Stimulated activated CD4-positive, alpha-beta T cell treated with anti-CD3 and anti-CD28 coated beads, Interleukin-1b, Interleukin-23, amount 100 ng/mL, for 48 hours (primary cell): ENCODE measurements at regions not wholly inside any gene's neighbourhood (a gene's known extent, or its start where the extent isn't known, plus 50 kb on each side); places are given as distances from the start of the nearest gene placed in this dataset.

ENCODE experiments used
- DNase-seq: peaks from one replicate; pipeline ENCODE4 v3.0.0-alpha.2; 2020

DNA sequence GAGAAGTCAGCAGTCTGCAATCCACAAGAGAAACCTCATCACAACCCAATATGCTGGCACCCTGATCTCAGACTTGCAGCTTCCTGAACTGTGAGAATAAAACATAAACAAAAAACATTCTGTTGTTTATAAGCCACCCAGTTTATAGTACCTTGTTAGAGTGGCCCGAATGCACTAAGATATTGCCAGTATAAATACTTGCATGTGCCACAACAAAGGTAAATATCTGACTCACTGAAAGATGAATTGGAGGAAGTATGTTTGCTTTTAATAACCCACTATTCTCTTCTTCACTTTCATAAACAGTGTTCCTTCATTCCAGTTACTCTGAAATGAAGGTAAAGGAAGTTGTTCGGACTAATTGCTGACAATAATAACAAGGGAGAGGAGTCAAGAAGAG lies 1163.4 kb upstream of the CDH6 start:
- no peak for DNase-seq

DNA sequence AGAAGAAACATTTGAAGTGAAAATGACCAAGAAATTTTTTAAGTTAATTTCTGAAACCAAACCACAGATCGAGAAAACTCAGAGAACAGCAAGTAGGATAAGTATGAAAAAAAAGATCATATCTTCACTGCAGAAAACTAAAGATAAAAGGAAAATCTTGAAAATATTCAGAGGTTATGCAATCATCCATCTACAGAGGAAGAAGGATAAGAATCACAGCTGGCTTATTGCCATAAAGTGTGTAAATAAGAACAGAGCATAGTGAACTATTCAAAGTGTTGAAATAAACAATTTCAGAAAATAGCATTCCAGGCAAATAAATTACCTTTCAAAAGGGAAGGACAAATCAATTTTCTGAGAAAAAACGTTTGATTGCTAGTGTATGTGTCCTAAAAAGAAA lies 1191.7 kb upstream of the CDH6 start:
- DNase-seq, result no peak

DNA sequence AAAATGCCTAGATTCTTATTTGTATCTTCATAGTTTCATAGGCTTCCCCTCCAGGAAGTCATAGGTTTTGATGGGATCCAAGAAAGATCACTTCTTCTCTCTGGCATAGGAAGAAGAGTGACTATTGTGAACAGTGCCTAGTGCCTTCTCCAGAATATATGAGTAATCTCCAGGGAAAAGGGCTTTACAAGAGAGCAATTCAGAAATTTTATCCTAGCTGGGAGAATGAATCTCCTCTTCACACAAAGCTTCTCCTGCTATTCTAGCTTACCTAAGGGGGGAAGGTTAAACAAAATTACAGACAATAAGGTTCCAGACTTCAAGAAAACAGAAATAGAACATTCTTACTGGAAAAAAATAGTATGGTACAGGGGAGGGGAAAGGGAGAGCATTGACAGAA lies 1193.3 kb upstream of the CDH6 start:
- DNase-seq, result no peak

DNA sequence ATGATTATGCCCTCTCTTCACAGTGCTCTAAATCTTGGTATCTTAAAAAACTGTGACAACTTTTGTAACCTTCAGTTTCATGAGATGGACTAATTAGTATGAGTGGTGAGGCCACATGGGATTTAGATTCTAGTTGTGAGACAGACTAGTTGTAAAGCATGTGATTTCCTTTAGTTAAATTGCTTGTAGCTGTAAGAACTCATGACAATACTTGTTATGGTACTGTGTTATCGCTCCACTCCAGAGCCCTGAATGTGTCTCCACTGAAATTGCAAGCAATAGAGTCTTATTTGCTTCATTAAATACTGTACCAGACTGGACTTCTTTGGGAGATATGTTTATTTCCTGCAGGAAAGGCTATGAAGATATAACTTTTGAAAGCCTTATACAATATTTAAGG lies 1198.3 kb upstream of the CDH6 start:
- DNase-seq, result no peak

DNA sequence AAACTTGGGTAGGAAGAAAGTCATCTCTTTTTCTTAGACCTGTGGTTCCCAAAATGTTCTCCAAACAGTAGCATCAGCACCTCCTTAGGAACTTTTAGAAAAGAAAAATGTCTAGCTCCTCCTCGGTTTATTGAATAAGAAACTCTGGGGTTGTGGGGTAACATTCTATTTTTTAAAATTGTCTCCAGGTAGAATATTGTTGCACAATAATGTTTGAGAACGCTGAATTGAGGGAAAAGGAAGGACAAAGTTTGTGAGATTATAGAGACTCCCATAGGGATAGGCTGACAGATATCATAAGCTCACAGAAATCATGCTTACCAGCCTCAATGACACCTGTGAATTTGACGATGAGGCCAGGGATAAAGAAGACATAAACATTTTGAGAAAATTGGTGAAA lies 1199.0 kb upstream of the CDH6 start:
- DNase-seq, result no peak

DNA sequence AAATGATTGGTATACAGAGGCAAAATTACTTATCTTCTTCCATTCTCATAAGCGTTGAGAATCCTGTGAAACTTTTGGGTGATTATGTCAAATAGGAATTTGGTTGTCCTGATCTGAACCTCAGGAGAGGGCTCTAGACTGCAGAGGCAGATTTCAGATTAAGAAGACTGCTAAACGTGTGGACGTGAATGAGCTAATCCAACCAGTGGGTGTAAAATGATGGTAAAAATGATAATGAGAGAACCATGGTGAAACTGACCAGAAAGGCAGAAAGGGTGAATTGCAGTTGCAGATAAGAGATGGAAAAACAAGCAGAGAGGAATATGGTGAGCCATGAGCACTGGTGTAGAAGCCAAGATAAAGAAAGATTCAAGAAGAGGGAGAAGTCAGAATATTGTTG lies 1200.2 kb upstream of the CDH6 start:
- no peak for DNase-seq

DNA sequence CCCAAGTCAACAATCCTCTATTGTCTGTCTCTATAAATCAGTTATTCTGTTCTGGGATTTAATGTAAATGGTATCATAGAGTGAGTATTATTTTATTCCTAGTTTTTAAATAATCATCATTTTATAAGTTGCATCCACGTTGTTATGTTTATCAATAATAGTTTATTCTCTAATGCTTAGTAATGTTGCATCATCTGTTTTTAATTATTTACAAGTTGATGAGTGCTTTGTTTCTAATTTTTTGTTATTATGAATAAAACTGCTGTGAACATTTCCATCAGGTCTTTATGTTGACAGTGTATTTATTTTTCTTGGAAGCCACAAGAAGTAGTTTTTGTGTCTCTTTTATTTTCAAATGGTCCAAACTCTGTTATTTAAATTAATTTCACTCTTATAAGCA lies 1201.2 kb upstream of the CDH6 start:
- no peak for DNase-seq

DNA sequence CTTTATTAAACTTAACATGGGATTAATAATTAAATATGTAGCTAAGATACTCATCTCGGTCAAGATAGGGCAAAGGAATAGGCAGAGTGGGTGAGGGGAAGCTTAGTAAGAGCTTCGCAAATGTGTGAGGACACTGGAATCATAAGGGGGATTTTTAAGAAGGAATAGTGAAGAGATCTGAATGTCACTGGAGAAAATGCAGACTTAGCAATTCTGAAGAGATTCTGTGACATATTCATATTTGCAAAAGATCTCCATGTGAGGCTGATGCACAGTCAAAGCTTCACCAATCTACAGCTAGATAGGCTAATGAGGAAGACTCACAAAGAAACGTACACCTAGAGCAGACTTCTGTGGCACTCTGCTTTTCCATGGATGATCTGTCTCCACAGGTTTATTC lies 1202.8 kb upstream of the CDH6 start:
- DNase-seq, result no peak

DNA sequence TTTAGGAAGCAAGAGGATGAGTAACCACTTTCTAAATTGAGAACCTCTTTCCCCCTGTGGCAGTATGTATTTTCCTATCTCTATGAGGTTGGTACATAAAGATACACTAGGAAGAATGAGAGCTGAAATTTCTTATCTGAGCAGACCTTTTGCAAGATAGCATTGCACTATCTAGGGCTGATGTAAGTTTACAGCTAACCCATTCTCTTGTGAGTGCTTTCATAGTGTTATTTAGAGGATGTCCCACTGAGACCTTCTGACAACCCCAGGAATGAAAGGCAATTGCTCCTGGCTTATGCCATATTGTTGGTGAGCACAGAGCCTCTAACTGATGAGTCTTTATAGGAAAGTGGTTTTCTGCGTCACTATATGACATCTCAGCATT lies 1209.3 kb upstream of the CDH6 start:
- no peak for DNase-seq

DNA sequence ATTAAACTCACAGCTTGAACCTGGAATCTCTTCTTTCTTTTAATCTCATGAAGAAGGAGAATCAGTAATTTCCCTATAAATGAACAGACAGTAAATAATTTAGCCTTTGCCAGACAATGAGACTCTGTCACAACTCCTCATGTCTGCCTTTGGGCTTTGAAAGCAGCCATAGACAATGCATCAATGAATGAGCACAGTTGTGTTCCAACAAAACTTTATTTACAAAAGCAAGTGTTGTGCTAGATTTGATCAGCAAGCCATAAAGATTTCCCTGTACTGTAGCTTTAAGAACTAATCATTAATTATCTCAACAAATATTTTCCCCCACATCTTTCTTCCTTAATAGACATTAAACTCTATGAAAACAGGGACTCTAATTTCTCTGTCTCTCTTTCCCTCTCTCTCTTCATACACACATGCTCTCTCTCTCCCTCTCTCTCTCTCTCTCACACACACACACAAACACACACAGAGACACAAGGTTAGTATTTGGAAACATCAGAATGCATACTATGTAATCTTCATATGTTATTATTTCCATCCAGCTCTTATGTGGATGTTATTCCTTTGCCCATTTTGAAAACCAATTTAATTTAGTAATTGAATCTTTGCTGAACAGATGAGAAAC lies 1209.8 kb upstream of the CDH6 start:
- no peak for DNase-seq

DNA sequence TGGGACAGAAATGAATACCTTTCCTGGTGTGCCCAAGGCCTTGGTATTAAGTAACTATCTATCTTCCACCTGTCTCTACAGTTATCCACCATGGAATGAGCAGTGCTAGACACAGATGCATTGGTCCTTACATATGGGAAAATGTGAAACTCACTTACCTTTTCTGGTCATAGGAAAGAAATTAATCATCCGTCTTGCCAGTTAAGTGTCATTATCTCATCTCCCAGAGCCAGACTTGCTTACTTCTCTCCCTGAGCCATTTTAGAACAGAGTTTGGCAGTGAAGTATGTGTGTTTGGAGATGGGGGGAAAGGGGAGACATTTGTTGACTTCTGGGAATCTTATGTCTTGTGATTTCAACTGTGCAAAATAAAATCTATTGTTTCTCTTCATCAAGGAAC lies 1211.0 kb upstream of the CDH6 start:
- no peak for DNase-seq

DNA sequence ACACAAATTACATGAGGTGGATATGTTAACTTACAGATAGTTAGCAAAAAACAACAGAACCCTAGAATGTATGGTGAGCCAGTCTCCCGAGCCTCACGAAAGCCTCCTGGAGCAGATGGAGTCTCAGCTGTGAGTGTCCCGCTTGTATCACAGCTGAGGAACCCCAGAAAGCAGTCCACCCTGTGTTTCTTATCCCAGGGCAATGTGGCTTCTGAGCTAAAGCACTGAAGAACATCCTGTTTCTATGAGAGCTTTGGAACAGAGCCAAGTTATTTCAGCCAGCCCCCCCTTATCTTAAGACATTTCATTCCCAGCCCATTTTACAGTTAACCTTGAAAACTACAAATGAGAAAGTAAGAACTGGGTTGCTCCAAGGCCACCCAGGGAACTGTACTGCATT lies 1220.9 kb upstream of the CDH6 start:
- DNase-seq, result no peak

DNA sequence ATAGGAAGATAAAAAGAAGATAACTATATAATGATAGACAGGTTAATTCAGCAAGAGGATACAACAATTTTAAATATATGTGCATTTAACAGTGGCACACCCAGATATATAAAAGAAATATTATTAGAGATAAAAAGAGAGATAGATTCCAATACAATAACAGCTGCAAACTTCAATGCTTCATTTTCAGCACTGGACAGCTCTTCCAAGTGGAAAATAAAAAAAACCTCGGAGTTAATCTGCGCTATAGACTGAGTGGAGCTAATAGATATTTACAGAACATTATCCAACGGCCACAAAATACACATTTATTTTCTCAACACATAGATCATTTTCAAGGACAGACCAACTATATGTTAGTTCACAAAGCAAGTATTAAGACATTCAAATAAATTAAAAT lies 1229.5 kb upstream of the CDH6 start:
- no peak for DNase-seq

DNA sequence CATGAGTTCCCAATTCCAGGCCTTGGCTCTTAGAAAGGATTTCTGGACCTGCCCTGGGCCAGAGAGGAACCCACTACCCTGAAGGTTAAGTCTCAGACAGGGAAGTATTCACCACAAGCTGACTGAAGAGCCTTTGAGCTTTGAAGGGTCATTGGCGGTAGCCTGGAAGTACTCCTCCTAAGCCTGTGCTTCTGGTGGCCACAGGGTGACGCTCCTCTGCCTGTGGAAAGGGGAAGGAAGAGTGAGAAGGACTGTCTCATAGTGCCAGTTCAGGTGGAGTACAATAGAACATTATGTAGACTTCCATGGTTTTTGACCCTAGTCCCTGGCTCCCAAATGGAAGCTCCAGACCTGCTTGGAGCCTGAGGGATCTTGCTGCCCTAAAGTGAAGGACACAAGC lies 1233.2 kb upstream of the CDH6 start:
- DNase-seq, result no peak

DNA sequence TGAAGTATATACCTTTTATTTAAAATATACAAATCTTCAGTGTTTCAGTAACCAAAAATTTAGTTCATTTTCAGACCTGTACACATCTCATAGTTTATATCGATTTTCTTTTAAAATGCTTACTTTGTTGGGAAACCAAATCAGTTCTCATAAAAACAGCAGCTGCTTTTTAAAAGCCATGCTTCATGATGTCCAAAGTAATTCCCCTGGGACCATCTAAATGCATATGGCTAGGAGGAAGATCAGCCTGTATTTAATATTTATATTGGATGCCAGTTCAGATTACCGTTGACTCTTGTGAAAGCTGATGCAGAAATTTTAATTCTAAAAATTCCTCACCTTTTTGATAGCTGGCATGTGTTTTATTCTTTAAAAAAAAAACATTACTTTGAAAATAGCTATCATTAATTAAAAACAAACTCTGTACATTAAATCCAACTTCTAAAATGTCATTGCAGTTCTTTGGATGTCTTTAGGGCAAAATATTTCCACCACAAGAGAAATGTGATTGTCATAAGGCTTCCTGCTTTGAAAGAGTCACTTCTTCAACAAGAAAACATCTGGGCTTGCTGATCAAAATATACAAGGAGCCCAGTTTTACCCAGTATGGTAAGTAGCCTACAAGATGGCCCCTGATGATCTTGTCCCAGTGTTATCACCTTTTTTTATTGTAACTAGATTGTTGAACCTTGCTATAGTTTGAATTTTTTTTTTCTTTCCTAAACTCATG lies 1242.9 kb upstream of the CDH6 start:
- no peak for DNase-seq

DNA sequence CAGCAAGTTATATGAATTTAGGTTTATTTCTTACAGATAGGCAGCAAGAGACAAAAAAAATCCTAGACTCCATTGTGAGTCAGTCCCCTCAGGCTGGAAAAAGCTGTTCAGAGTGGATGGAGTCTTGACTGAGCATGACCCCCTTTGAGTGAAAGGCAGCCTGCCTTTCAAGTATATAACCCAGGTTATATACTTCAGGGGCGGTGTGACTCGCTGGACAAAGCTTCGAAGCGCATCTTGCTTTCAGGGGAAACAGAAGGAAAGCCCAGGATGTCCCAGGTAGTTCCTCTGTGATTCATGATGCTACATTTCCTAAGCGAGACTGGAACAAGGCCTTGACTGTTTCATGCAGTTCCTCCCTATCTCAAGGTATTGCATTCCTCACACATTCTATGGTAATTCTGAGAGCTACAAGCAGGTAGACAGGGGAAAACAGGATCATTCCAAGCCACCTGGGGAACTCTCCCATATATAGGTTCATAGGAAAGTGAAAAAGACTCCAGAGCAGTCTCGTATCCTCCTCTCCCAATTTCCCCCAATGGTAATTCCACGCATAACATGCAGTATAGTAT lies 1244.1 kb upstream of the CDH6 start:
- DNase-seq, result no peak

DNA sequence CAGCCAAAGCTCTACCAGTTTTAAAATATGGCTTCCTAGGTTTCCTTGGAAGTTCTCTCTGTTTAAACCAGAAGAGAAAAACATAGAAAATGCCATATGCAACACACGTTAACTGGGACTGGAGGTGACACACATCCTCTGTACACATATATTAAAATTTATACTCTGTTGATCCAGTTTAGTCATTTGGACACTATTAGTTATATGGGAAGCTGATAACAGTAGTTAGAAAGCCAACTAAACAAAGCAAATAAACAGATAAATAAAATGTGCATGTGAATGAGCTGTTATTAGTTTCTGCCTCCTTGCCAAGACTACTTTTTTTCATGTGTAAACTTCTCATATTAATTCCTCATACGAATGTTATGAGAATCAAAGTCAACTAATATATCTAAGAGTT lies 1249.2 kb upstream of the CDH6 start:
- no peak for DNase-seq

DNA sequence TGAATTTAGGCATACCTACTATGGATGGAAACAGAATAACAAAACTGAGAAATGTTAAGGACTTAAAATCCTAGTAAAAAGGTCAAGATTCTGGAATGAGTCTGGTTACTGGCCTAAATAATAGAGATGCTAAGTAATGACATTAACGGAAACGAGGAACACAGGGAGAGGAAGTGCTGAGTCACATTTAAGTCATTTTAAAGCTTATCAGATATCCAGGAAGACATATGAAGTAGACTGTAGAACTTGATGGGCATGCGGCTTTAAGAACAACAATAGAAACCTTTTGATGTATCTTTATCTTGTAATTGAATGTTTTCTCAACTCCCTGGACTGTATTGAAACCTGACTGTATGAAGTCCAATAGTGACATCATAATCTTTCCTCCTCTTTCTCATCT lies 1251.4 kb upstream of the CDH6 start:
- no peak for DNase-seq

DNA sequence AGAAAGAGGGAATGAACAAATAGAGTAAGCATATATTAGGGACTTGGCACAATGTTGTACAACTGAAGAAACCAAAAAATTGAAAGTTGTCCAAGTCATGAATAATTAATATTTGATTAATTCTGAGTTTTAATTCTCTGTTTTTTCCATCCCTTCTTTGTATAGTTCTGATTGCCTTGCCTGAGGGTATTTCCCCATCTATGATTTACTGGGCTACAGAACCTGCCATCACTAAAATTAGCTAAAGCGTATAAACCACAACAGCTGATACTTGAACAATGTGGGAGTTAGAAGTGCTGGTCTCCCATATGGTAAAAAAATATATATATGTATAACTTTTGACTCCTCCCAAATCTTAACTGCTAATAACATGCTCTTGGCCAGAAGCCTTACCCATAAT lies 1253.5 kb upstream of the CDH6 start:
- DNase-seq, result no peak

DNA sequence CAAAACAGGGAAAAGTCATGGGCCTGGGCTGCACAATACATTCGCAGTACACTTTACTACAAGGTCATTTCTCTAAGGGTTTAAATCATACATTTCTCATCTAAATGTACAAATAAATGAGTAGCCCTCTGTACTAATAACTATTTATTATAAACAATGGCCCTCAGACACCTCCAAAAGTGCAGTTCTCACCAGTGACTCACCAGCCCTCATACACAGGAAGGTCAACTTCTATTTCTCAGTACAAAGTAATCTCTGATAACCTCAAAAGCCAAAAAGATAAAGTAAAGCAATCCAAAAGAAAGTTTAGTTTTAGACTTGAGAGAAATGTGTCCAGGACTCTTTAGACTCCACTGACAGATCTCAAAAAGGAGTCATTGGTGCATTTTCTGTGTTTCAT lies 1258.1 kb upstream of the CDH6 start:
- no peak for DNase-seq

DNA sequence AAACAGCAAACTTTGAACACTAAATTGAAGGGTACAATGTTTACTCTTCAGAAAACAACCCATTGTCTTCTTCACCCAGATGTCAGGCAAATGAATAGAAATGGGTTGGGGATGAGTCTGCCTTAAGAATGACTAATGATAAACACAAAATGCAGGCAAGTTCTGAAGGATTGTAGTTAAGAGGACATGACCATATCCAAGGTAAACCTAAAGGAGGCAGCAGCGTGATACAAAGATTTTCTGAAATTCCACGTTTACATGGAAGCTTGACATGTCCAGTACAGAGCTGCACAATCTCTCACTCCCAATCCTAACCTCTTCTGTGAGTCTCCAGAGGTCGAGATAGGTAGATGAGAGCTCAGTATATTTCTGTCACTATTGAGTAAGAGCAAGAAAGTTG lies 1263.2 kb upstream of the CDH6 start:
- no peak for DNase-seq

DNA sequence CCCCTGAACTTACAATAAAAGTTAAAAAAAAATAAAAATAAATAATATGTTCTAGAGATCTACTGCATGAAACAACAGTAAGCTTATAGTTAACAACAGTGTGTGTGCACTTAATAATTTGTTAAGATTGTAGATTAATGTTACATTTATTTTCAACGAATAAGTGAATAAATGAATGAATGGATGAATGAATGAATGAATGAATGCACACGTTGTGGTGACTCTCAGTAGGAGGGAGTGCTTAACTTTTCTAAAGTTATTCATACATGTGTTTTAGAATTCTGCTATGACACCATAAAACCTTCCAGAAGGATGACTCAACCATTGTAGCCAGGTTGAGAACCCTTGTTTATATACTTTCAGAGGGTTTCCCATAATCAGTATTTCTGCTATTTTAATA lies 1269.4 kb upstream of the CDH6 start:
- DNase-seq, result no peak

DNA sequence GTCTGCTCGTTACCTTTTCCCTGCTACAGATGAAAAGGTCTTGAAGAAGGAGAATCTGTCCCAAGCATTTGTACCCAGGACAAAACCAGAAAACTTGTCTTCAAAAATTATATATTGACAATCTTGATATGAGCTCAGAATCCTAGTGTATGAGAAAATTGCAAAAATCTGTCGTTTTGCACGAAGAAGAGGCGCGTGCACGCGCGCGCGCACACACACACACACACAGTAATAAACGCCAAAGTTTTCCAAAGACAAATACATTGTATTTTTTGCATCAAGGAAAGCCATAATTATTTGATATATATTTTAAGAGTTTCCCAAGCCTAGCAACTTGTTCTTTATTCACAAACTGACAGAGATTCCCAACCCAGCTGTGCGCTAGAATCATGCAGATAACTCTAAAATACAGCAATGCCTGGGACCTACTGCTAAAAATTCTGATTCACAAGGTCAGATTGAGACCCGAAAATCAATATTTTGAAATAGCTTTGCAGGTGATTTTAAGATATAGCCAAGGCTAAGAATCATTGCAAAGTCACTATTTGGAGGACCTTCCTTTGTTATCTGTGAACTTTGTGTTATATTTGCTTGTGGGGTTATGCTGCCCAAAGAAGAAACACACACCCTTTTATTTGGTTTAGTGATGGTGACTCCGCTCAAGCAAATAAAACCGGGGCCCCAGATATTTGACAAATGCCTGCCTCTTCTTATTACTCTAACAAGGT lies 1287.7 kb upstream of the CDH6 start:
- no peak for DNase-seq

DNA sequence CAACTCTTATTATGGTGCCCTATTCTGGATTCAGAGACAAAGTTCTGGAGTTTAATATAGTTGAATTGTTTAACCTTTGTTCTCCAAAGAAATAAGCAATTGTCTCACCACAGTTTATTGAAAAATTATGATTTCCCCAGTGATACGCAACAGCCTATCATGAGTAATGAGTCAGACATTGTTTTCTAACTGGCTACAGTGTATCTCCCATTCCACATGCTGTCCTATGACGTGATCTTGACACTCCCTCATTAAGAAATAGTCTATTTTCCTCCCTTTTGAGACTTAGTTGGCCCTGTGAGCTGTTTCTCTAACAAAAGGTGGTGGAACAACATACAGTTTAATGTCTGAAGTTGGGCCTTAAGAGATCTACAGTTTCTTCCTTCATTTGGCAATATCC lies 1290.6 kb upstream of the CDH6 start:
- DNase-seq, result no peak
